ENCODE measurements at regions not wholly inside any gene's neighbourhood (a gene's known extent, or its start where the extent isn't known, plus 50 kb on each side); places are given as distances from the start of the nearest gene placed in this dataset.
A peak's percentile ranks its signal among the peaks of the same experiment; 100 is the strongest.

GRCh38 chr5:71771191-71771590 is 52.1 kb downstream of the CARTPT start:
- ATAC-seq (no peak), FAIRE-seq (no peak)

DNA sequence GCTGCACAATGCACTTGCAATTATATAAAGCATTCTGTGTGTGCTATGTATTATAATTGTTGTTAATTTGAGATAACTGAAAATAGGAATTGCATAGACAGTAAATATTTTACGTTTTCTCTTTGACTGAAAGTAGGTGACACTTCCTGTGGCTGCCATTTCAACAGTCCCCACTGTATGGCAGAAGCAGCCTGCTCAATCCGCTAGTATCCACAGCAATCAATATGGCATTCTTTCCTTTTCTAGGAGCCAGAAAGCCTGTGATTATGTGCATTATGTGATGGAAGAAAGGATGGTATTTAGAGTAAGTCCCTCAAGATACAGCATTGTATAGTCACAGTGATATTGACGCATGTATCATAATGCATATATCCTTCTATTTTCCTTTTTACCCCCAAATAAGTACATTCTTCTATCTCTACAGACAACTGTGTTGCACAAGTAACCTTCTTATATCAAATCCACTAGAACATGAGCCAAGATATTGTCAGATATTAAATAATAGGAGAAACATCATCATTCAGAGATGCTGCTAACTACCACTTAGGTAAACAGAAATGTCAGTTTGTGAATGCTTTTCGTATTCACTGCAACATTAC is 59.7 kb downstream of the CARTPT start:
- DNase-seq (peak in 1 of 6 donors; percentile 23), ATAC-seq (peak in 3 of 4 donors; percentile 57 to 67 (median 65)), FAIRE-seq (no peak)
- H3K27me3 ChIP-seq = no peaks in the 10 kb centered on the region
- intact Hi-C loops (cut with DNase I) = no loop called here
- no peaks in the 10 kb centered on the region for H3K9me3 ChIP-seq
- TF ChIP-seq, protein P1, sequence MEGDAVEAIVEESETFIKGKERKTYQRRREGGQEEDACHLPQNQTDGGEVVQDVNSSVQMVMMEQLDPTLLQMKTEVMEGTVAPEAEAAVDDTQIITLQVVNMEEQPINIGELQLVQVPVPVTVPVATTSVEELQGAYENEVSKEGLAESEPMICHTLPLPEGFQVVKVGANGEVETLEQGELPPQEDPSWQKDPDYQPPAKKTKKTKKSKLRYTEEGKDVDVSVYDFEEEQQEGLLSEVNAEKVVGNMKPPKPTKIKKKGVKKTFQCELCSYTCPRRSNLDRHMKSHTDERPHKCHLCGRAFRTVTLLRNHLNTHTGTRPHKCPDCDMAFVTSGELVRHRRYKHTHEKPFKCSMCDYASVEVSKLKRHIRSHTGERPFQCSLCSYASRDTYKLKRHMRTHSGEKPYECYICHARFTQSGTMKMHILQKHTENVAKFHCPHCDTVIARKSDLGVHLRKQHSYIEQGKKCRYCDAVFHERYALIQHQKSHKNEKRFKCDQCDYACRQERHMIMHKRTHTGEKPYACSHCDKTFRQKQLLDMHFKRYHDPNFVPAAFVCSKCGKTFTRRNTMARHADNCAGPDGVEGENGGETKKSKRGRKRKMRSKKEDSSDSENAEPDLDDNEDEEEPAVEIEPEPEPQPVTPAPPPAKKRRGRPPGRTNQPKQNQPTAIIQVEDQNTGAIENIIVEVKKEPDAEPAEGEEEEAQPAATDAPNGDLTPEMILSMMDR (IDR thresholded peaks at IDR 0.05) = peak in 3 of 4 donors; percentile 9 to 13 (median 11)
- no peaks in the 10 kb centered on the region for H3K36me3 ChIP-seq
- peaks cover 0 to 4% (median 0%) of the 10 kb centered on the region in 3 donors for H3K4me1 ChIP-seq
- H3K4me3 ChIP-seq = no peak overlapping the region
- H3K27ac ChIP-seq = no peak overlapping the region
- 48 to 57% methylated on average over 4 of the region's 4 CpGs for WGBS, 2 donors

More at GRCh38 chr5:71771191-71771590, 52.1 kb downstream of the CARTPT start:
- WGBS, 2 donors = 83 to 85% methylated on average over 2 of the region's 2 CpGs
- Histone ChIP-seq H3K4me1 (no peaks in the 10 kb centered on the region), H3K36me3 (no peaks in the 10 kb centered on the region), H3K27ac (no peak overlapping the region), H3K4me3 (no peak overlapping the region), H3K27me3 (no peaks in the 10 kb centered on the region), H3K9me3 (no peaks in the 10 kb centered on the region)
- TF ChIP-seq, protein P1 (IDR thresholded peaks at IDR 0.05) = no peak
- DNase-seq = no peak
- intact Hi-C loops (cut with DNase I) = no loop called here

- Histone ChIP-seq H3K27me3 (no peaks in the 10 kb centered on the region), H3K36me3 (no peaks in the 10 kb centered on the region), H3K4me1 (peaks cover 0 to 4% (median 0%) of the 10 kb centered on the region in 3 donors), H3K4me3 (no peak overlapping the region), H3K9me3 (no peaks in the 10 kb centered on the region), H3K27ac (no peak overlapping the region)
- DNase-seq (no peak), ATAC-seq (no peak), FAIRE-seq (no peak)
- WGBS, 2 donors = 86 to 92% methylated on average over 6 of the region's 6 CpGs
- TF ChIP-seq, protein P1 (IDR thresholded peaks at IDR 0.05) = no peak
- intact Hi-C loops (cut with DNase I) = loop anchor here in 2 of 3 donors (5.0 to 10.0 kb wide), 2 partner anchors 237 to 524 kb away; no protein-coding TSS in a partner anchor
Measured at GRCh38 chr5:71780597-71780996, 61.5 kb downstream of the CARTPT start.

DNA sequence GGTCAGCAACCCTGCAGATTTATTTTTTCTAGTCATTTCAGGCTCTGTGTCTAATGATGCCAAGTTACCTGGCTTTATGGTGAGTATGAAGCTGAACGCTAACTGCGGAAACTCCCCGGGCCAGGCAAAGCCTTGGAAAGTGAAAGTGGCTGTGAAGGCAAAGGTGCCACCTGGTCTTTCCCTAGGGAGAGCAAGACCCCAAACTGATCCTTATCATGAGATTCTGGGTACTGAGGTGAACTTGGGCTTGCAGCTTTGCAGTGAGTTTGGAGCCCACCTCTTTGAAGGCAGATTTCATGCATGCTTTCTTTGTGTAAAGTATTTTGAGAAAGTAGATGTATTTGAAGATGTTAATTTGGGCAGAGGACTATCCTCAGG is 63.3 kb downstream of the CARTPT start:
- no peak for DNase-seq
- WGBS, 2 donors = 66 to 67% methylated on average over 3 of the region's 3 CpGs
- ATAC-seq = peak in 2 of 4 donors; percentile 39 to 59
- peak overlapping the region in 1 of 4 donors; percentile 11 for H3K4me3 ChIP-seq
- no peaks in the 10 kb centered on the region for H3K27me3 ChIP-seq
- H3K36me3 ChIP-seq = no peaks in the 10 kb centered on the region
- peaks cover 0 to 4% (median 0%) of the 10 kb centered on the region in 3 donors for H3K4me1 ChIP-seq
- TF ChIP-seq, protein P1 (IDR thresholded peaks at IDR 0.05) = no peak
- no peaks in the 10 kb centered on the region for H3K9me3 ChIP-seq
- FAIRE-seq = no peak
- H3K27ac ChIP-seq = no peak overlapping the region
- intact Hi-C loops (cut with DNase I) = loop anchor here in 2 of 3 donors (5.0 to 10.0 kb wide), 2 partner anchors 235 to 522 kb away; no protein-coding TSS in a partner anchor

All from pancreas (tissue), 10 donors.